ENCODE measurements at regions not wholly inside any gene's neighbourhood (a gene's known extent, or its start where the extent isn't known, plus 50 kb on each side); places are given as distances from the start of the nearest gene placed in this dataset.

- ChIA-PET CTCF (no interaction called here), POLR2A (no interaction called here)
- DNase-seq (ENCODE audit: low spot score), result no peak
- Mint-ChIP-seq H3K27ac (no peak overlapping the region), H3K4me1 (peaks cover 20% of the 10 kb centered on the region), H3K27me3 (ENCODE audit: low read depth) (no peaks in the 10 kb centered on the region; the same call in 1 of the 2 replicates), H3K9me3 (no peaks in the 10 kb centered on the region), H3K4me3 (no peak overlapping the region), H3K36me3 (no peaks in the 10 kb centered on the region)
- ATAC-seq, result no peak
- TF ChIP-seq, protein P1, sequence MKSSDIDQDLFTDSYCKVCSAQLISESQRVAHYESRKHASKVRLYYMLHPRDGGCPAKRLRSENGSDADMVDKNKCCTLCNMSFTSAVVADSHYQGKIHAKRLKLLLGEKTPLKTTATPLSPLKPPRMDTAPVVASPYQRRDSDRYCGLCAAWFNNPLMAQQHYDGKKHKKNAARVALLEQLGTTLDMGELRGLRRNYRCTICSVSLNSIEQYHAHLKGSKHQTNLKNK (CRISPR knock-in tag; IDR thresholded peaks at IDR 0.05), result no peak
- TF ChIP-seq USF1 (CRISPR knock-in tag; IDR thresholded peaks at IDR 0.05) (no peak), ESRRA (CRISPR knock-in tag; IDR thresholded peaks at IDR 0.05; ENCODE audit: borderline replicate concordance) (no peak), ZNF281 (CRISPR knock-in tag; IDR thresholded peaks at IDR 0.05) (no peak), TP53 (CRISPR knock-in tag; IDR thresholded peaks at IDR 0.05) (no peak), RELA (CRISPR knock-in tag; IDR thresholded peaks at IDR 0.05; ENCODE audit: borderline replicate concordance) (no peak), HMGA2 (CRISPR knock-in tag; IDR thresholded peaks at IDR 0.05) (no peak), JUN (CRISPR knock-in tag; IDR thresholded peaks at IDR 0.05) (no peak), OVOL2 (CRISPR knock-in tag; IDR thresholded peaks at IDR 0.05; ENCODE audit: borderline replicate concordance) (no peak)
Measured at GRCh38 chr7:50202052-50202555, 102.4 kb upstream of the IKZF1 start.

DNA sequence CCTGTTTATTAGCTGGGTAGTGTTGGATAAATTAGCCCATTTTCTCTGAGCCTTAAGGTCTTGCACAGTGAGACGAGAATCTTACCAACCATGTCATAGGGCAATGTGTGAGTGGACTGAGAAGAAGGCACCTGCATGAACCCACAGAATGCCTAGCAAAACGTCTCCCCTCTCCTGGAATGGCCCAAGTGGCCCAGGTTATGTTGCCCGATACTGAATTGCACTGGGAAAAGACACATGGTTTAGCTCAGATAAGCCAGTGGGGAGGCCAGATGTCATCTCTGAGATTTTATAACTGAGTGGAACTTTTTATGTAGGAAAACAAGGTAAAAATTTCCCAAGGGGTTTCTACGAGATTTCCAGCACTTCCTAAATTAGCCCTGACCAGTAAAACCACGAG, 104.7 kb upstream of the IKZF1 start:
- Mint-ChIP-seq H3K9me3 (no peaks in the 10 kb centered on the region), H3K4me1 (peaks cover 21% of the 10 kb centered on the region), H3K36me3 (no peaks in the 10 kb centered on the region), H3K27me3 (ENCODE audit: low read depth) (no peaks in the 10 kb centered on the region; the same call in 1 of the 2 replicates), H3K4me3 (no peak overlapping the region), H3K27ac (no peak overlapping the region)
- ChIA-PET POLR2A (no interaction called here), CTCF (no interaction called here)
- no peak for ATAC-seq
- DNase-seq (ENCODE audit: low spot score), result no peak
- no peak for TF ChIP-seq USF2 (CRISPR knock-in tag; IDR thresholded peaks at IDR 0.05)
- TF ChIP-seq ZNF317 (CRISPR knock-in tag; IDR thresholded peaks at IDR 0.05; ENCODE audit: borderline replicate concordance, low read depth), result no peak
- TF ChIP-seq, protein P2, sequence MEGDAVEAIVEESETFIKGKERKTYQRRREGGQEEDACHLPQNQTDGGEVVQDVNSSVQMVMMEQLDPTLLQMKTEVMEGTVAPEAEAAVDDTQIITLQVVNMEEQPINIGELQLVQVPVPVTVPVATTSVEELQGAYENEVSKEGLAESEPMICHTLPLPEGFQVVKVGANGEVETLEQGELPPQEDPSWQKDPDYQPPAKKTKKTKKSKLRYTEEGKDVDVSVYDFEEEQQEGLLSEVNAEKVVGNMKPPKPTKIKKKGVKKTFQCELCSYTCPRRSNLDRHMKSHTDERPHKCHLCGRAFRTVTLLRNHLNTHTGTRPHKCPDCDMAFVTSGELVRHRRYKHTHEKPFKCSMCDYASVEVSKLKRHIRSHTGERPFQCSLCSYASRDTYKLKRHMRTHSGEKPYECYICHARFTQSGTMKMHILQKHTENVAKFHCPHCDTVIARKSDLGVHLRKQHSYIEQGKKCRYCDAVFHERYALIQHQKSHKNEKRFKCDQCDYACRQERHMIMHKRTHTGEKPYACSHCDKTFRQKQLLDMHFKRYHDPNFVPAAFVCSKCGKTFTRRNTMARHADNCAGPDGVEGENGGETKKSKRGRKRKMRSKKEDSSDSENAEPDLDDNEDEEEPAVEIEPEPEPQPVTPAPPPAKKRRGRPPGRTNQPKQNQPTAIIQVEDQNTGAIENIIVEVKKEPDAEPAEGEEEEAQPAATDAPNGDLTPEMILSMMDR (IDR thresholded peaks at IDR 0.05), result no peak
- no peak for TF ChIP-seq E2F4 (CRISPR knock-in tag; IDR thresholded peaks at IDR 0.05; ENCODE audit: borderline replicate concordance, low read depth)
- TF ChIP-seq ATF2 (CRISPR knock-in tag; IDR thresholded peaks at IDR 0.05; ENCODE audit: borderline replicate concordance, low read depth), result no peak
- no peak for TF ChIP-seq PRRX2 (CRISPR knock-in tag; IDR thresholded peaks at IDR 0.05)
